ENCODE measurements at regions not wholly inside any gene's neighbourhood (a gene's known extent, or its start where the extent isn't known, plus 50 kb on each side); places are given as distances from the start of the nearest gene placed in this dataset.

DNA sequence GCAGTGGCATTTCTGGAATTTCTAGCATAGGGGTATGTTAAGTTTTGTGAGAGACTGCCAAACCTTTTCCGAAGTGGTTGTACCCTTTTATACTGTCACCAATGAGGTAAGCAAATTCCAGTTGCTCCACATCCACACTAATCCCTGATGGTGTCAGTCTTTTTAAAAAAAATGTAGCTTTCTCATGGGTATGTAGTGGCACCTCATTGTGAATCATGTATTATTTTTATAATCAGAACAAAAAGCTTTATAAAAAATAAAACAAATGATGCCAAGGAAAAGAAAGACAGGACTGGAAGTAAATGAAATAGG is 93.4 kb upstream of the CLINT1 start:
- TF ChIP-seq, protein P1, sequence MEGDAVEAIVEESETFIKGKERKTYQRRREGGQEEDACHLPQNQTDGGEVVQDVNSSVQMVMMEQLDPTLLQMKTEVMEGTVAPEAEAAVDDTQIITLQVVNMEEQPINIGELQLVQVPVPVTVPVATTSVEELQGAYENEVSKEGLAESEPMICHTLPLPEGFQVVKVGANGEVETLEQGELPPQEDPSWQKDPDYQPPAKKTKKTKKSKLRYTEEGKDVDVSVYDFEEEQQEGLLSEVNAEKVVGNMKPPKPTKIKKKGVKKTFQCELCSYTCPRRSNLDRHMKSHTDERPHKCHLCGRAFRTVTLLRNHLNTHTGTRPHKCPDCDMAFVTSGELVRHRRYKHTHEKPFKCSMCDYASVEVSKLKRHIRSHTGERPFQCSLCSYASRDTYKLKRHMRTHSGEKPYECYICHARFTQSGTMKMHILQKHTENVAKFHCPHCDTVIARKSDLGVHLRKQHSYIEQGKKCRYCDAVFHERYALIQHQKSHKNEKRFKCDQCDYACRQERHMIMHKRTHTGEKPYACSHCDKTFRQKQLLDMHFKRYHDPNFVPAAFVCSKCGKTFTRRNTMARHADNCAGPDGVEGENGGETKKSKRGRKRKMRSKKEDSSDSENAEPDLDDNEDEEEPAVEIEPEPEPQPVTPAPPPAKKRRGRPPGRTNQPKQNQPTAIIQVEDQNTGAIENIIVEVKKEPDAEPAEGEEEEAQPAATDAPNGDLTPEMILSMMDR (optimal IDR thresholded peaks at IDR 0.05 in 1 of 3, IDR thresholded peaks at IDR 0.05 in 1 of 3, conservative IDR thresholded peaks at IDR 0.05 in 1 of 3; ENCODE audit: extremely low read depth in 1 of 3, insufficient read depth in 2 of 3, low read length in 3 of 3): no peak
- no peak for TF ChIP-seq EZH2 (IDR thresholded peaks at IDR 0.05; ENCODE audit: low read length)
- Histone ChIP-seq H3K4me1 (ENCODE audit: control insufficient read depth, extremely low read depth, insufficient read depth, low read length) (no peaks in the 10 kb centered on the region), H3K27me3 (ENCODE audit: control insufficient read depth, extremely low read depth, insufficient read depth, low read length) (no peaks in the 10 kb centered on the region), H3K79me2 (ENCODE audit: control insufficient read depth, insufficient read depth, low read length) (no peaks in the 10 kb centered on the region), H4K20me1 (ENCODE audit: control insufficient read depth, extremely low read depth, insufficient read depth, low read length) (no peaks in the 10 kb centered on the region), H3K9me1 (ENCODE audit: control insufficient read depth, extremely low read depth, insufficient read depth, low read length) (no peaks in the 10 kb centered on the region), H3K4me2 (ENCODE audit: control insufficient read depth, extremely low read depth, insufficient read depth, low read depth, low read length) (no peak overlapping the region), H3K9ac (ENCODE audit: control insufficient read depth, extremely low read depth, insufficient read depth, low read length) (no peak overlapping the region), H2AFZ (ENCODE audit: control insufficient read depth, low read length) (no peak overlapping the region), H3K36me3 (ENCODE audit: control insufficient read depth in 2 of 2, extremely low read depth in 1 of 2, insufficient read depth in 2 of 2, low read length in 2 of 2) (no peaks in the 10 kb centered on the region), H3K4me3 (ENCODE audit: control insufficient read depth in 2 of 3, extremely low read depth in 1 of 3, insufficient read depth in 2 of 3, low read depth in 1 of 3, low read length in 3 of 3) (no peak overlapping the region), H3K9me3 (ENCODE audit: control insufficient read depth, low read depth, low read length) (no peaks in the 10 kb centered on the region), H3K27ac (ENCODE audit: control insufficient read depth, insufficient read depth, low read length) (no peak overlapping the region)
- FAIRE-seq (no peak), DNase-seq (ENCODE audit: low read depth, low spot score) (no peak)
- dilution Hi-C loops (cut with MboI; ENCODE audit: extremely low pct_ligation_motif_present, low sequenced_read_pairs): no loop called here

- FAIRE-seq (no peak), DNase-seq (ENCODE audit: low read depth, low spot score) (no peak)
- Histone ChIP-seq H3K4me2 (ENCODE audit: control insufficient read depth, extremely low read depth, insufficient read depth, low read depth, low read length) (no peak overlapping the region), H3K36me3 (ENCODE audit: control insufficient read depth in 2 of 2, extremely low read depth in 1 of 2, insufficient read depth in 2 of 2, low read length in 2 of 2) (no peaks in the 10 kb centered on the region), H3K4me1 (ENCODE audit: control insufficient read depth, extremely low read depth, insufficient read depth, low read length) (no peaks in the 10 kb centered on the region), H3K4me3 (ENCODE audit: control insufficient read depth in 2 of 3, extremely low read depth in 1 of 3, insufficient read depth in 2 of 3, low read depth in 1 of 3, low read length in 3 of 3) (no peak overlapping the region), H3K79me2 (ENCODE audit: control insufficient read depth, insufficient read depth, low read length) (no peaks in the 10 kb centered on the region), H2AFZ (ENCODE audit: control insufficient read depth, low read length) (no peak overlapping the region), H3K27ac (ENCODE audit: control insufficient read depth, insufficient read depth, low read length) (no peak overlapping the region), H3K27me3 (ENCODE audit: control insufficient read depth, extremely low read depth, insufficient read depth, low read length) (no peaks in the 10 kb centered on the region), H3K9me3 (ENCODE audit: control insufficient read depth, low read depth, low read length) (no peaks in the 10 kb centered on the region), H3K9me1 (ENCODE audit: control insufficient read depth, extremely low read depth, insufficient read depth, low read length) (no peaks in the 10 kb centered on the region), H3K9ac (ENCODE audit: control insufficient read depth, extremely low read depth, insufficient read depth, low read length) (no peak overlapping the region), H4K20me1 (ENCODE audit: control insufficient read depth, extremely low read depth, insufficient read depth, low read length) (no peaks in the 10 kb centered on the region)
- dilution Hi-C loops (cut with MboI; ENCODE audit: extremely low pct_ligation_motif_present, low sequenced_read_pairs): no loop called here
- TF ChIP-seq, protein P1 (optimal IDR thresholded peaks at IDR 0.05 in 1 of 3, IDR thresholded peaks at IDR 0.05 in 1 of 3, conservative IDR thresholded peaks at IDR 0.05 in 1 of 3; ENCODE audit: extremely low read depth in 1 of 3, insufficient read depth in 2 of 3, low read length in 3 of 3): no peak
- TF ChIP-seq EZH2 (IDR thresholded peaks at IDR 0.05; ENCODE audit: low read length): no peak
These were observed 92.9 kb upstream of the CLINT1 start for GRCh38 chr5:157951673-157952373.

Data from keratinocyte (primary cell).